ENCODE measurements at regions not wholly inside any gene's neighbourhood (a gene's known extent, or its start where the extent isn't known, plus 50 kb on each side); places are given as distances from the start of the nearest gene placed in this dataset.

DNA sequence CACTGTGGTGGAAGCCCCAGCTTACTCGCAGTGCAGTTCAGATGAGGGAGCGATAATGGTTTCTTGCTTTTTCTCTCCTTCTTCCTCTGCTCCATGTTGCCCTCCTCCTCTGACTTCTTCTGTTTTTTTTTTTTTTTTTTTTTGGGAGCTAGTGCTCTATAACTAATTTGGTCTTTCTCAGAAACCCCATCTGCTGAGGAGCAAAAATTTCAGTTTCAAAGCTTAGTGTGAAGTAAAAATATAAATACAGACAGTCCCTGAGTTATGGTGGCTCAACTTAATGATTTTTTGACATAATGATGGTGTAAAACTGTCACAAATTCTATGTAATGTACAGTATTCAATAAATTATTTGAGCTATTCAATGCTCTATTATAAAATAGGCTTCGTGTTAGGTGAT, 120.7 kb downstream of the TBX19 start:
- Mint-ChIP-seq H3K9me3 (no peaks in the 10 kb centered on the region), H3K4me1 (ENCODE audit: low read depth) (peaks cover 5% of the 10 kb centered on the region), H3K27me3 (no peaks in the 10 kb centered on the region), H3K36me3 (ENCODE audit: low read depth) (no peaks in the 10 kb centered on the region), H3K27ac (no peak overlapping the region), H3K4me3 (no peak overlapping the region)
- intact Hi-C loops (cut with micrococcal nuclease) = no loop called here

DNA sequence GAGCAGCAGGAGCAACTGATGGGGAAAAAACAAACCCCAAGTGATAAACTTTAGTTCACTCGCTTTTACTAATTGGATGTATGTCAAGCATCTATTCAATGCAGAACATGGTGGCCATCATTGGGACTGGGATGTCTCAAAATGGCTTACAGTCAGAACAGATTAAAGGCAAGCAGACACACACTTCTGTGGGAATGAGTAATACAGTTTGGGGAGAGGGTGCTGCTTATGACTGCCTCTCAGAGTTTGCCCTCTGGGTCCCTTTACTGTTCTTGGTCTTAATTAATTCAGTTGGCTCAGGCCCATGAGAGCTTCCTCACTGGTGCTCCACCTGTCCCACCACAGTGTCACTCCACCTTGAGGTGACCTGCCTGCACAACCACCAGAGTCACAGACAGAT, 119.5 kb downstream of the TBX19 start:
- Mint-ChIP-seq H3K27ac (no peak overlapping the region), H3K4me1 (ENCODE audit: low read depth) (peaks cover 5% of the 10 kb centered on the region), H3K9me3 (no peaks in the 10 kb centered on the region), H3K27me3 (no peaks in the 10 kb centered on the region), H3K36me3 (ENCODE audit: low read depth) (no peaks in the 10 kb centered on the region), H3K4me3 (no peak overlapping the region)
- intact Hi-C loops (cut with micrococcal nuclease) = no loop called here

DNA sequence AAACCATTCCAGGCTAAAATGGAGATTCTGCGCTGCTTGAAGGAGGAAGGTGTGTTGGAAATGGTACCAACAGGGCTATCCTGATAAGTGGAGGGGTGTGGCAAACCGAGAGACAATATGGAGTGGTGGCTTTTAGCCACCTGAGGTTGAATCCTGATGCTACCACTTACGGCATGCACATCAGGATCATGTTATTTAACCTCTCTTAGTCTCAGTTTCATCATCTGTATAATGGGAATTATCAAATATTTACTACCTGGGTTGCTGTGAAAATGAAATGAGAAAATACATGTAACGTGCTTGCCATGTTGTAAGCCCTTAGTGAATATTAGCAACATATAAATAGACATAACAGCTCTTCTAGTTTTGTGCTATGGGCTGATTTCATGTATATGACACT, 117.1 kb downstream of the TBX19 start:
- peaks cover 5% of the 10 kb centered on the region for H3K4me1 Mint-ChIP-seq (ENCODE audit: low read depth)
- no peaks in the 10 kb centered on the region for H3K36me3 Mint-ChIP-seq (ENCODE audit: low read depth)
- intact Hi-C loops (cut with micrococcal nuclease) = no loop called here
- H3K9me3 Mint-ChIP-seq = no peaks in the 10 kb centered on the region
- no peaks in the 10 kb centered on the region for H3K27me3 Mint-ChIP-seq
- H3K4me3 Mint-ChIP-seq = no peak overlapping the region
- H3K27ac Mint-ChIP-seq = no peak overlapping the region

DNA sequence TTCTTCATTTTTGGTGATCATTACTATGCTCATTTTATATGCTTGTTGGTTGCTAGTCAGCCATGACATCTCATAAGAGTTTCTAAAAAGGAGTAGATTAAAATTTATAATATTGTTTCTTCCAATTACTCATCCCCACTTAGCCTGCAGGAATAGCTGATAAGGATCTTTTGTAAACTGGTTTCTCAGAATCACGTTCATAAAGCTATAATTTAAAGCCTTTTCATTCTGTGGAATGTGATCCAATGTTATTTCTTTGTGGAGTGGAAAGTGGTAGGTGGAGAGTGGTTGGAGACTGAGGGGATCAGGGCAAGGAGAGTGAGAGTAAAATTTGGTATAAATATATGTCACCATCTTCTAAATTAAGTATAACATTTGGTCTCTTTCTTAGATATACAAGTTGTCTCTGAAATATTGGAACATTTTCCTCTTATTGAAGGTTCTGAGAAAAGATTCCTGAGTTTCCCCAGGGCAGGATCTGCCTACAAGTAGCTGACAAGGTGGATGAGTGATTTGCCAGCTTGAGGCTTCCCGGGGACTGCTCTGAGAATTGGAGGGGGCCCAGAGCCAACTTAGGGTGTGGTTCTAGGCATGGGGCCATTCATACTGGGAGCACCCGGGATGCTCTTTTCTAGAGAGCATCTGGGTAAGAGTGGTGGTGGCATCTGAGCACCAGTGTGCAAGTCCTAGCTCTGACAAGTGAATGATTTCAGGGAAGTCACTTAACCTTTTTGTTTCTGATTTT, 116.4 kb downstream of the TBX19 start:
- H3K27me3 Mint-ChIP-seq = no peaks in the 10 kb centered on the region
- no peak overlapping the region for H3K4me3 Mint-ChIP-seq
- H3K27ac Mint-ChIP-seq = no peak overlapping the region
- H3K4me1 Mint-ChIP-seq (ENCODE audit: low read depth) = peaks cover 5% of the 10 kb centered on the region
- no peaks in the 10 kb centered on the region for H3K36me3 Mint-ChIP-seq (ENCODE audit: low read depth)
- intact Hi-C loops (cut with micrococcal nuclease) = no loop called here
- no peaks in the 10 kb centered on the region for H3K9me3 Mint-ChIP-seq

DNA sequence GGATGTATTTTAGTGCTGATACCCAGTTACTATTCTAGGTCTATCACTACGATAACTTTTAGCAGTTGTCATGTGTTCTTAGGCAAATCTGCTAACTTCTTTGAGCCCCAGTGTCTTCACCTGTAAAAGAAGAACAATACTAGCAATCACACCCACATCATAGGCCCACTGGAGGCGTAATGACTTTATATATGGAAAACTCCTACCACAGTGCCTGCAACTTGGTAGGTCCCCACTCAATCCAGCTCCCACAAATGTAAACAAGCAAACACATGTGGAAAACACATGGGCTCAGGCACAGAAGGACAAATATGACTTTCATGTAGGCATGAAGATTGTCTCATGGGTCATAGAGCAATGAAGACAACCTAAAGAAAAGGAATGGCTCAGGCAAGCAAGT, 115.8 kb downstream of the TBX19 start:
- Mint-ChIP-seq H3K27ac (no peak overlapping the region), H3K27me3 (no peaks in the 10 kb centered on the region)
- intact Hi-C loops (cut with micrococcal nuclease) = no loop called here

DNA sequence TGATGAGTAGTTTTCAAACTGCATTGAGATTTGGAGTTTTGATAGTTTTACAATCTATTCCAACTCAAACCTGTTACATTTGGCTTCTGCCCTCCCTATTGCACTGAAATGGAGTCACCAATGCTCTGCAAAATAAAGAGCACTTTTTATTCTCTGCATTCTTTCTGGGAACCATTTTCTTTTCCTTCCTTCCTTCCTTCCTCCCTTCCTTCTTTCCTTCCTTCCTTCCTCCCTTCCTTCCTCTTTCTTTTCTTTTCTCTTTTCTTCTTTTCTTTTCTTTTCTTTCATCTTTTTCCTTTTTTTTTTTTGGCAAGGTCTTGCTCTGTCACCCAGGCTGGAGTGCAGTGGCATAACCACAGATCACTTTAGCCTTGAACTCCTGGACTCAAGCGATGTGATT, 114.2 kb downstream of the TBX19 start:
- Mint-ChIP-seq H3K4me1 (ENCODE audit: low read depth) (peaks cover 5% of the 10 kb centered on the region), H3K36me3 (ENCODE audit: low read depth) (no peaks in the 10 kb centered on the region), H3K4me3 (no peak overlapping the region), H3K27ac (no peak overlapping the region), H3K27me3 (no peaks in the 10 kb centered on the region), H3K9me3 (no peaks in the 10 kb centered on the region)
- intact Hi-C loops (cut with micrococcal nuclease) = no loop called here

More for the DNA sequence above, 115.8 kb downstream of the TBX19 start:
- Mint-ChIP-seq H3K4me3 (no peak overlapping the region), H3K9me3 (no peaks in the 10 kb centered on the region), H3K4me1 (ENCODE audit: low read depth) (peaks cover 5% of the 10 kb centered on the region), H3K36me3 (ENCODE audit: low read depth) (no peaks in the 10 kb centered on the region)

DNA sequence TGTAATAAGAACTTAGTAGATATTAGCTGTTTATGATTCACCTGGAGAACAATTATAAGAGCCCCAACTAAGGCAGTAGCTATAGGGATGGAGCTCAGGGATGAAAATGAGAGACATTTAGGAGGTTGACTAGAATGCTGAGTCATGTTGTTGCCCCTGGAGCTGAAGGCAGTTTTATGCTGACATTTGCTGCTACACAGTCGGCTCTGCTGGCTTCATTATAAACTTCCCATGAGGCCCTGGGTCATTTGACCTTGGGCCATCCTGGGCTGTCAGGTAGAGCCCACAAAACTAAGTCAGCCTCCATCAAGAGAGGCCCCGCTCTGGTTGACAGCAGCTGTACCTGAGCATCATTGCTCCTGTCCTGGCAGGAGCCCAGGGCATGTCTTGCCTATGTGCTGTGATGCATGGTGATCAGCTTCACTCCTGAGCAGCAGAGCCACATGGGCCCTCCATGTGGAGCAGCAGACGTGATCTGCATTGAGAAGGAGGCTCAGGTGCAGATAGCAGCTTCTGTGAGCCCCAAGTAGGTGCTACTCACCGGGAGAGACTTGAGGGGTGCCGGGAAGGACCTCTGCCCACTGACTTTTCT, 112.4 kb downstream of the TBX19 start:
- Mint-ChIP-seq H3K36me3 (ENCODE audit: low read depth) (no peaks in the 10 kb centered on the region), H3K4me3 (no peak overlapping the region), H3K27me3 (no peaks in the 10 kb centered on the region), H3K4me1 (ENCODE audit: low read depth) (no peaks in the 10 kb centered on the region), H3K27ac (no peak overlapping the region), H3K9me3 (no peaks in the 10 kb centered on the region)
- intact Hi-C loops (cut with micrococcal nuclease) = no loop called here

DNA sequence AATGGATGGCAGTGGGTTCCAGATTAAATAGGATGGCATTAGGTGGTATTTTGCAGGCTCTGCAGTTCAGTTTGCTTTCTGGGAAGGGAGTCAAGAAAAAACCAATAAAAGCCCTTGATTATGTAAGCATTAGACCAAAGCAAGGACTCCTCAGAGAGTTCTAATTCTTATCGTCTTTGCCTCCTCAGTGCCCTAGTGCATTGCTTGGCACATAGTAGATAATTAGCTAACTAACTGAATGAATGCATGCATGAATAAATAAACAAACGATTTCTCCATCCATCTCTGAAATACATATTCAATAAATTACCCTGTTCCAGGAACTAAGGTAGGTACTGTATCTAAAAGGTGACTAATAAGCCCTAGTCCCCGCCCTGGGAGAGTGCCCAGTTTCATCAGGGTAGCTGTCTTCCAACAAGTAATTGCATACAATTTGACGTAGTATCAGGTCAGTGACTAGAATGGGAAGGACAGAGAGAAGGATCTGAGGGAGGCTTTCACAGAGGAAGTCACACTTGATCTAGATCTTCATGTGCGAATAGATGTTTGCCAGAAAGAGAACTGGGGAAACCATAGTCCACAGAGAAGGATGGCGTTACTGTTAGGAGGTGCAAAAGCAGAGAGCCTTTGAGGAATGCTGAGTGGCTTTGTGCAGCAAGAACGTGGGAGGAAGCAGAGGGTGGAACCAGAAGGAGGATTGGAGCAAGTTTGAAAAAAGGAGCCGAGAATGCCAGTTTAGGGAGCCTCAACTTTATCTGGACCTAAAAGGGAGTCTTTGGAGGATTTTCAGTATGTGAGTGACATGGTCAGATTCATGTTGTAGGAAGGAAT, 111.4 kb downstream of the TBX19 start:
- Mint-ChIP-seq H3K4me3 (no peak overlapping the region), H3K27me3 (peaks cover 3% of the 10 kb centered on the region), H3K4me1 (ENCODE audit: low read depth) (peaks cover 3% of the 10 kb centered on the region), H3K36me3 (ENCODE audit: low read depth) (no peaks in the 10 kb centered on the region), H3K27ac (no peak overlapping the region), H3K9me3 (no peaks in the 10 kb centered on the region)
- intact Hi-C loops (cut with micrococcal nuclease) = no loop called here

DNA sequence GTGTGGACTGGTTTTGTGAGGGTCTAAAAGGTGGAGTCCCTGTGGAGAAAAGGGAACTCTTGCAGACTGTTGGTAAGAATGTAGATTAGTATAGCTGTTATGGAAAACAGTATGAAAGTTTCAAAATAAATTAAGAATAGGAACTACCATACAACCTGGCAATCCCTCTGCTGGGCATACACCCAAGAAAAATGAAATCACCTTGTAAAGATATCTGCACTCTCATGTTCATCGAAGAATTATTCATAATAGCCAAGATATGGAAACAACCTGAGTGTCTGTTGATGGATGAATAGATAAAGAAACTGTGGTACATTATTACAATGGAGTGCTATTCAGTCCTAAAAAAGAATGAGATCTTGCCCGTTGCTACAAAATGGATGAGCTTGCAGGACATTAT, 109.6 kb downstream of the TBX19 start:
- Mint-ChIP-seq H3K27me3 (peaks cover 9% of the 10 kb centered on the region), H3K4me1 (ENCODE audit: low read depth) (peaks cover 5% of the 10 kb centered on the region), H3K27ac (no peak overlapping the region), H3K9me3 (no peaks in the 10 kb centered on the region), H3K36me3 (ENCODE audit: low read depth) (no peaks in the 10 kb centered on the region), H3K4me3 (no peak overlapping the region)
- intact Hi-C loops (cut with micrococcal nuclease) = no loop called here

DNA sequence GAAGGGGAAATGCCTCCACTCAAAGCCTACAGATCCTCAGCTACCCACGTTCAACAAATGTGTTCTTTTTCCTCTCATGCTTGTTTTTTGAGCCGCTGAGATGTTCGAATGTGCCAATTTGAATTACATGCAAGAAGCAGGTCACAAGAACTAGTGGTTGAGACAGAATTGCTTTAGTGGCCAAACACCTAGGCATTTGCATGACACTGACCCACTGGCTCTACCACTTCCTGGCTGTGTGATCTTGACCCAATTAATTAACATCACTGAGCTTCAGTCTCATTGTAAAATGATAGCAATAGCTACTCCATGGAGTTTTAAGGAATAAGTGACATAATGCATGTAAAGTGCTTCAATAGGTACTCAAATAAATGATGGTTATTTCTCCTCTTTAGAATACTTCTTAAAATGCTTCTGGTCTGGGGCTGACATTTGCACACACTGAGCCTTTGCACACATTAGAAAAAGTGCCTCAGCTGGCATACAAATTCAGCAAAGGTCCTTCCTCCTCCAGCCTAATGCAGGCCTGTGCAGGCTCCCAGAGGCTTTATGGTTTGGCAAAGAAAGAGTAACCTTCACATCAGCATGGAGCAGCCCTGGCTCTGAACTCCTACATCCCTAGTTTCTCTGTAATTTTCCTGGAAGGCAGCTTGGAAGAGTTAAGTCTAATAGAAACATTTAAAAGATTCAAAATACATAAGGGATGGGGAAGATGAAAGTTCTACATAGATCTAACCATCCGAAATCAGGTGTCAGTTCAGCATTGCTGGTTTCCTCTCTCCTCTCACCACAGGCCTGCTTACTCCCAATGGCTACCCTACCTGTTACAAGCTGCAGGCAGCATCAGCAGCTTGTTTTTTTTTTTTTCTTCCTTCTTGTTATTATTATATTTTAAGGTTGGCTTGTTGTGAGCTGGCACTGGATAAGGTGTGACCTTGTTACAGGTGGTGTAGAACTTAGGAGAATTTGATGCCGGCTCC, 107.4 kb downstream of the TBX19 start:
- Mint-ChIP-seq H3K27ac (no peak overlapping the region), H3K36me3 (ENCODE audit: low read depth) (no peaks in the 10 kb centered on the region), H3K4me1 (ENCODE audit: low read depth) (peaks cover 5% of the 10 kb centered on the region), H3K4me3 (no peak overlapping the region), H3K27me3 (peaks cover 9% of the 10 kb centered on the region), H3K9me3 (no peaks in the 10 kb centered on the region)
- intact Hi-C loops (cut with micrococcal nuclease) = no loop called here

DNA sequence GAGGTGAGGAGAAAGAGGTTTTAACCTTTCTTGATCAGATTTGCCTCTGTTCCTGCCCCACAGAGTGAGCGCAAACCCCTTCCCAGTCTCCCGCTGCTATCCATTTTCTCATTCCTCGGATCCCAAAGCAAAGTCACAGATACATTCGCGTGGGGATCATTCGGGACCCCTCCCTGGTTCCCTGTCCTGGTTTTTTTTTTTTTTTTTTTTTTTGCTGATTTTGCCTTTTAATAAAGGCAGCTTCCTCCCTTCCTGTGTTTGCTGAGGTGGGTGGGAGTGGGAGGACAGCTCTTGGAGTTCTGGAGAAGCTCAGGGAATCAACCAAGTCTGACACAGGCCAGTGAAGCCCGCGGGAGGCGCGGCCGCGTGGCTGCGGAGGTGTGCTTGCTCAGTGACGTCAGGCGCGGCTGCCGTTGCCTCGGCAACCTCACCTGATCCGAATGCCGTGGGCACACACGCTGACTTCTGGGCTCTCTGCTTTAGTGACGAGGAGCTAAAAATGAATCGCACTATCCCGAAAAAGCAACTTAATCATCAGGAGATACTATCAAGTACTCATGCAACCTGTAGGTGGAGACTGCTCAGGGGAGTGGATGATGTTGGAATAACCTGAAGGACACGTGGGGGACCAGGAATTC, 106.4 kb downstream of the TBX19 start:
- intact Hi-C loops (cut with micrococcal nuclease) = no loop called here
- H3K27me3 Mint-ChIP-seq = peaks cover 9% of the 10 kb centered on the region
- no peaks in the 10 kb centered on the region for H3K36me3 Mint-ChIP-seq (ENCODE audit: low read depth)
- no peak overlapping the region for H3K27ac Mint-ChIP-seq
- H3K4me1 Mint-ChIP-seq (ENCODE audit: low read depth) = peaks cover 5% of the 10 kb centered on the region
- peak overlapping the region; percentile 35 for H3K4me3 Mint-ChIP-seq
- H3K9me3 Mint-ChIP-seq = no peaks in the 10 kb centered on the region

DNA sequence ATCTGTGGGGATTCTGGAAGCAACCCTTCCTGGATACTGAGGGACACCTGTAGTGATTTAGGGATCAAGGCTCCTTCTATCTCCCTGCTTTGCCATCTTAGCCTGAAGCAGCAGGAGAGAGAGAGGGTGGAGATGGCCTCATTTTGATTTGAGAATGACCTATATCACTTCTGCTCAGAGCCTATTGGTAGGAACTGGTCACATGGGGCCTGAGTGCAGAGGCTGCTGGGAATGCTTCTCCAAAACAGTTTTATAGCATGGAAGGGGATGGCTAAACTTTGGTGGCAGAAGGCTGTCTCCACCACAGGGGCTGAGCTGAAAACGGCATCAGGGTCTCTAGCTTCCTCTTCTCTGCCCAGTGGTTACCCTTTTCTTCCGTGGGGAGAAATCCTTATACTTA, 105.8 kb downstream of the TBX19 start:
- H3K4me1 Mint-ChIP-seq (ENCODE audit: low read depth) = peaks cover 5% of the 10 kb centered on the region
- no peak overlapping the region for H3K4me3 Mint-ChIP-seq
- no peaks in the 10 kb centered on the region for H3K36me3 Mint-ChIP-seq (ENCODE audit: low read depth)
- H3K27ac Mint-ChIP-seq = no peak overlapping the region
- intact Hi-C loops (cut with micrococcal nuclease) = no loop called here
- H3K9me3 Mint-ChIP-seq = no peaks in the 10 kb centered on the region
- H3K27me3 Mint-ChIP-seq = peaks cover 9% of the 10 kb centered on the region

DNA sequence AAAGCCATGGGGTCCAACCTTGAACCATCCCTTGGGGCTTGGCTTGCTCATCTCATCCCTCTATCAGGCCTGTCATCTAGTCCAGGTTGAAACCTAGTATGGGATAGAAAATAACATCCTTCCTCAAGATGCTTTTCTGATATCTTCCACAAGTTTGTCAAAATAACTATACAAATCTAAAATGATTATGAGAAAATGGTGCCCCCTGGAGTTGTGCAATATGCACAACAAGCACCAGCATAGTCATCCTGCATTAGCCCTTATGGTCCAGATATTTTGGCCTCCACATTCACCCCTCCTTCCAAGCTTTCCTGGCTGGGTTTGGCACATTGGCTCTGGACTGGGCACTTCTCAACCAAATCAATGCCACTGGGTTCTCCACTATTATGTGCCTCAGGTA, 101.2 kb downstream of the TBX19 start:
- Mint-ChIP-seq H3K4me1 (ENCODE audit: low read depth) (peaks cover under 1% of the 10 kb centered on the region), H3K27me3 (peaks cover 4% of the 10 kb centered on the region), H3K27ac (no peak overlapping the region), H3K9me3 (no peaks in the 10 kb centered on the region), H3K36me3 (ENCODE audit: low read depth) (no peaks in the 10 kb centered on the region), H3K4me3 (no peak overlapping the region)
- intact Hi-C loops (cut with micrococcal nuclease) = no loop called here

Data from dendritic cell treated with granulocyte-macrophage colony-stimulating factor and Interleukin-4, amounts not matched to agents 40 ng/mL and 50 ng/mL, for 4 days (primary cell).